ENCODE measurements at regions not wholly inside any gene's neighbourhood (a gene's known extent, or its start where the extent isn't known, plus 50 kb on each side); places are given as distances from the start of the nearest gene placed in this dataset.

DNA sequence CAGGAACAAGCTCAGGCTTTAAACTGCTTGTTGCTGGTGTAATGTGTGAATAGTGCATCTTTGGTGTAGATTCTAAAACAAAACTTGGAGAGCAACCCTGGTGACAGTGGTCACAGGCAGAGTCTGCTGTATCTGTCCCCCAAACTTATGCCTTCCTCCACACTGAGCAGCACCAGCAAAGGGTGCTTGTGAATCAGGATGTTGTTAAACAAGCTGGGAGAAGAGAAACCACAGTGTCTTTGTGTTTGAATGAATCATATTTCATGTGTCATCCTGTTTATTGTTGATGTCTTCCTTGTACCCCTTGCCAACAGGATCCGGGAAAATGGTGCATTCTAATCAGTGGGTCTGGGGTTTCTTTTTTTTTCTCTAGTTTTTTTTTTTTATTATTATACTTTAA lies 91.9 kb upstream of the COG2 start:
- TF ChIP-seq, protein P1, sequence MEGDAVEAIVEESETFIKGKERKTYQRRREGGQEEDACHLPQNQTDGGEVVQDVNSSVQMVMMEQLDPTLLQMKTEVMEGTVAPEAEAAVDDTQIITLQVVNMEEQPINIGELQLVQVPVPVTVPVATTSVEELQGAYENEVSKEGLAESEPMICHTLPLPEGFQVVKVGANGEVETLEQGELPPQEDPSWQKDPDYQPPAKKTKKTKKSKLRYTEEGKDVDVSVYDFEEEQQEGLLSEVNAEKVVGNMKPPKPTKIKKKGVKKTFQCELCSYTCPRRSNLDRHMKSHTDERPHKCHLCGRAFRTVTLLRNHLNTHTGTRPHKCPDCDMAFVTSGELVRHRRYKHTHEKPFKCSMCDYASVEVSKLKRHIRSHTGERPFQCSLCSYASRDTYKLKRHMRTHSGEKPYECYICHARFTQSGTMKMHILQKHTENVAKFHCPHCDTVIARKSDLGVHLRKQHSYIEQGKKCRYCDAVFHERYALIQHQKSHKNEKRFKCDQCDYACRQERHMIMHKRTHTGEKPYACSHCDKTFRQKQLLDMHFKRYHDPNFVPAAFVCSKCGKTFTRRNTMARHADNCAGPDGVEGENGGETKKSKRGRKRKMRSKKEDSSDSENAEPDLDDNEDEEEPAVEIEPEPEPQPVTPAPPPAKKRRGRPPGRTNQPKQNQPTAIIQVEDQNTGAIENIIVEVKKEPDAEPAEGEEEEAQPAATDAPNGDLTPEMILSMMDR (conservative IDR thresholded peaks at IDR 0.05; ENCODE audit: low read length): no peak
- TF ChIP-seq EZH2phosphoT487 (IDR thresholded peaks at IDR 0.05; ENCODE audit: borderline replicate concordance): no peak

All from Loucy (cell line).